ENCODE measurements at regions not wholly inside any gene's neighbourhood (a gene's known extent, or its start where the extent isn't known, plus 50 kb on each side); places are given as distances from the start of the nearest gene placed in this dataset.

DNA sequence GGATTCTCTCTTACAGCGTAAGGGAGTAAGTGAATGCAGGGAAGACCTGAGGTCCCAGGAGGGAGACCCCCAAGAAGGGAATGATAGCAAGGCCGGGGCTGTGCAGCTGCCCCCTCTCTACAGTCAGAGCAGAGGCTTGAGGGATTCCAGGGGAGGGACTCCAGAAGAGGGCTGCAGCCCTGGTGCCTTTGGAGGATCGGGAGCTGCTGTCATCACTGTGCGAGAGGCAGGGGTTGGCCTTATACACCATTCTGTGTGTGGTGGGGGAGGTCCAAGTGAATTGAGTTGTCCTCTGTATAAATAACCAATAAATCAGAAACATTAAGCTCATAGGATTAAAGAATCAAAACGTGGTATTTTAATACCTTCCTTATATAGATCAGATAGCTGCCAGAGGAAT, 114.9 kb downstream of the GLI2 start:
- no peaks in the 10 kb centered on the region for H3K9me1 ChIP-seq (replicated peaks; ENCODE audit: control insufficient read depth, extremely low read depth, insufficient read depth, low read length)
- H4K20me1 ChIP-seq (replicated peaks; ENCODE audit: control insufficient read depth, extremely low read depth, insufficient read depth, low read length): no peaks in the 10 kb centered on the region
- no TSS peak for BruUV-seq (replicated peaks)
- dilution Hi-C loops (cut with MboI; ENCODE audit: extremely low pct_ligation_motif_present, low sequenced_read_pairs) (no loop called here), intact Hi-C loops (cut with micrococcal nuclease) (no loop called here)
- no peaks in the 10 kb centered on the region for H3K36me3 ChIP-seq (ENCODE audit: control insufficient read depth in 2 of 2, extremely low read depth in 1 of 2, insufficient read depth in 2 of 2, low read length in 2 of 2)
- H3K79me2 ChIP-seq (ENCODE audit: control insufficient read depth, insufficient read depth, low read length): no peaks in the 10 kb centered on the region
- peaks cover 0 to 3% of the 10 kb centered on the region in 2 experiments for H3K27me3 ChIP-seq (ENCODE audit: control insufficient read depth in 2 of 2, insufficient read depth in 2 of 2, low read length in 2 of 2)
- H2AFZ ChIP-seq (ENCODE audit: low read depth, low read length): no peak overlapping the region
- ChIA-PET POLR2A (no interaction called here), CTCF (no interaction called here)
- no peak overlapping the region for H3K4me2 ChIP-seq (ENCODE audit: insufficient read depth, low read length)
- TF ChIP-seq GATA2 (IDR thresholded peaks at IDR 0.05; ENCODE audit: insufficient read depth, insufficient read length, low read depth, low read length) (no peak), JUN (IDR thresholded peaks at IDR 0.05; ENCODE audit: borderline replicate concordance, insufficient read depth, insufficient read length, low read depth) (no peak), CTCF (IDR thresholded peaks at IDR 0.05; ENCODE audit: extremely low read depth in 1 of 2, insufficient read depth in 1 of 2, low read depth in 1 of 2, low read length in 2 of 2) (no peak), MYC (IDR thresholded peaks at IDR 0.05; ENCODE audit: low read depth, low read length) (no peak), MAX (IDR thresholded peaks at IDR 0.05; ENCODE audit: insufficient read depth, insufficient read length) (no peak), POLR2A (IDR thresholded peaks at IDR 0.05; ENCODE audit: low read depth, low read length) (no peak)
- H3K9ac ChIP-seq (replicated peaks; ENCODE audit: extremely low read depth, insufficient read depth, low read length): no peak overlapping the region
- no peak for DNase-seq (ENCODE audit: low read depth, low spot score)
- H3K4me1 ChIP-seq (ENCODE audit: control insufficient read depth, extremely low read depth, insufficient read depth, low read length): no peaks in the 10 kb centered on the region
- H3K4me3 ChIP-seq (replicated peaks in 1 of 3; ENCODE audit: insufficient read depth in 1 of 3, low read depth in 1 of 3, low read length in 3 of 3): no peak overlapping the region
- no peak for FAIRE-seq
- no peak overlapping the region for H3K27ac ChIP-seq (ENCODE audit: insufficient read depth, low read depth, low read length)
- no peaks in the 10 kb centered on the region for H3K9me3 ChIP-seq (replicated peaks; ENCODE audit: control insufficient read depth, insufficient read depth, low read length)
